IPS-15b (cell line): ENCODE measurements at regions not wholly inside any gene's neighbourhood (a gene's known extent, or its start where the extent isn't known, plus 50 kb on each side); places are given as distances from the start of the nearest gene placed in this dataset.
"Not testable (repeated sequence)": the region's sequence is repeated elsewhere in the genome, so short reads cannot be mapped to it uniquely, and the experiment has no call there.

Source experiments
- H3K27me3 ChIP-seq: one replicate; pipeline ENCODE4 v1.6.1; 2013; ENCODE audit warnings: low read length; ENCODE audit not compliant: control insufficient read depth, insufficient read depth
- H3K36me3 ChIP-seq: one replicate; pipeline ENCODE4 v1.6.1; 2013; ENCODE audit warnings: low read length; ENCODE audit not compliant: control insufficient read depth, insufficient read depth
- H3K4me1 ChIP-seq: one replicate; pipeline ENCODE4 v1.6.1; 2013; ENCODE audit warnings: mild to moderate bottlenecking, low read length; ENCODE audit not compliant: control insufficient read depth, insufficient read depth
- H3K4me3 ChIP-seq: one replicate; pipeline ENCODE4 v1.5.1; 2013; ENCODE audit warnings: low read depth, low read length
- H3K9ac ChIP-seq: one replicate; pipeline ENCODE4 v1.6.1; 2013; ENCODE audit warnings: low read depth, mild to moderate bottlenecking, low read length
- H3K9me3 ChIP-seq: one replicate; pipeline ENCODE4 v1.6.1; 2013; ENCODE audit warnings: mild to moderate bottlenecking, low read length; ENCODE audit not compliant: control insufficient read depth, insufficient read depth

- Histone ChIP-seq H3K4me1 (no peaks in the 10 kb centered on the region), H3K9me3 (no peaks in the 10 kb centered on the region), H3K4me3 (no peak overlapping the region), H3K9ac (no peak overlapping the region), H3K36me3 (no peaks in the 10 kb centered on the region), H3K27me3 (no peaks in the 10 kb centered on the region)
These were observed 1060.8 kb downstream of the UQCRFS1 start for GRCh38 chr19:28152195-28152594.

- H3K36me3 ChIP-seq: no peaks in the 10 kb centered on the region
- no peaks in the 10 kb centered on the region for H3K9me3 ChIP-seq
- H3K4me1 ChIP-seq: no peaks in the 10 kb centered on the region
- no peak overlapping the region for H3K4me3 ChIP-seq
- H3K9ac ChIP-seq: no peak overlapping the region
- H3K27me3 ChIP-seq: no peaks in the 10 kb centered on the region
These were observed 1062.8 kb downstream of the UQCRFS1 start for GRCh38 chr19:28150129-28150528.

GRCh38 chr19:28148554-28148953, 1064.4 kb downstream of the UQCRFS1 start:
- no peaks in the 10 kb centered on the region for H3K9me3 ChIP-seq
- H3K9ac ChIP-seq: no peak overlapping the region
- no peak overlapping the region for H3K4me3 ChIP-seq
- H3K36me3 ChIP-seq: no peaks in the 10 kb centered on the region
- H3K4me1 ChIP-seq: no peaks in the 10 kb centered on the region
- H3K27me3 ChIP-seq: no peaks in the 10 kb centered on the region

- no peaks in the 10 kb centered on the region for H3K4me1 ChIP-seq
- no peak overlapping the region for H3K4me3 ChIP-seq
- H3K9me3 ChIP-seq: no peaks in the 10 kb centered on the region
- no peak overlapping the region for H3K9ac ChIP-seq
- no peaks in the 10 kb centered on the region for H3K36me3 ChIP-seq
- H3K27me3 ChIP-seq: no peaks in the 10 kb centered on the region
These were observed 1070.7 kb downstream of the UQCRFS1 start for GRCh38 chr19:28142258-28142657.

- Histone ChIP-seq H3K36me3 (no peaks in the 10 kb centered on the region), H3K9ac (no peak overlapping the region), H3K27me3 (no peaks in the 10 kb centered on the region), H3K9me3 (no peaks in the 10 kb centered on the region), H3K4me1 (no peaks in the 10 kb centered on the region), H3K4me3 (no peak overlapping the region)
These were observed 1072.8 kb downstream of the UQCRFS1 start for GRCh38 chr19:28140201-28140600.

- H3K9me3 ChIP-seq: no peaks in the 10 kb centered on the region
- no peaks in the 10 kb centered on the region for H3K4me1 ChIP-seq
- H3K4me3 ChIP-seq: no peak overlapping the region
- no peaks in the 10 kb centered on the region for H3K36me3 ChIP-seq
- H3K27me3 ChIP-seq: no peaks in the 10 kb centered on the region
- no peak overlapping the region for H3K9ac ChIP-seq
These were observed 1075.2 kb downstream of the UQCRFS1 start for GRCh38 chr19:28137772-28138171.

GRCh38 chr19:28136796-28137195, 1076.2 kb downstream of the UQCRFS1 start:
- Histone ChIP-seq H3K4me3 (no peak overlapping the region), H3K4me1 (no peaks in the 10 kb centered on the region), H3K36me3 (no peaks in the 10 kb centered on the region), H3K27me3 (no peaks in the 10 kb centered on the region), H3K9me3 (no peaks in the 10 kb centered on the region), H3K9ac (no peak overlapping the region)

GRCh38 chr19:28135825-28136224, 1077.1 kb downstream of the UQCRFS1 start:
- no peaks in the 10 kb centered on the region for H3K9me3 ChIP-seq
- H3K4me1 ChIP-seq: no peaks in the 10 kb centered on the region
- H3K4me3 ChIP-seq: no peak overlapping the region
- H3K9ac ChIP-seq: no peak overlapping the region
- no peaks in the 10 kb centered on the region for H3K27me3 ChIP-seq
- no peaks in the 10 kb centered on the region for H3K36me3 ChIP-seq

- Histone ChIP-seq H3K4me3 (no peak overlapping the region), H3K27me3 (no peaks in the 10 kb centered on the region), H3K9me3 (no peaks in the 10 kb centered on the region), H3K9ac (no peak overlapping the region), H3K36me3 (no peaks in the 10 kb centered on the region), H3K4me1 (no peaks in the 10 kb centered on the region)
These were observed 1078.6 kb downstream of the UQCRFS1 start for GRCh38 chr19:28134311-28134710.

GRCh38 chr19:28130881-28131280, 1082.1 kb downstream of the UQCRFS1 start:
- not testable (repeated sequence) for H3K27me3 ChIP-seq, H3K9ac ChIP-seq, H3K9me3 ChIP-seq, H3K36me3 ChIP-seq, H3K4me3 ChIP-seq, H3K4me1 ChIP-seq

- H3K4me3 ChIP-seq: no peak overlapping the region
- no peaks in the 10 kb centered on the region for H3K4me1 ChIP-seq
These were observed 1082.9 kb downstream of the UQCRFS1 start for GRCh38 chr19:28130066-28130511.

GRCh38 chr19:28128341-28128740, 1084.6 kb downstream of the UQCRFS1 start:
- H3K9me3 ChIP-seq: no peaks in the 10 kb centered on the region
- H3K36me3 ChIP-seq: no peaks in the 10 kb centered on the region
- H3K4me3 ChIP-seq: no peak overlapping the region
- no peaks in the 10 kb centered on the region for H3K4me1 ChIP-seq
- H3K9ac ChIP-seq: no peak overlapping the region
- H3K27me3 ChIP-seq: no peaks in the 10 kb centered on the region

More at GRCh38 chr19:28130066-28130511, 1082.9 kb downstream of the UQCRFS1 start:
- H3K27me3 ChIP-seq: no peaks in the 10 kb centered on the region
- H3K9ac ChIP-seq: no peak overlapping the region
- no peaks in the 10 kb centered on the region for H3K36me3 ChIP-seq
- no peaks in the 10 kb centered on the region for H3K9me3 ChIP-seq
